GM18517 (cell line): ENCODE measurements at regions not wholly inside any gene's neighbourhood (a gene's known extent, or its start where the extent isn't known, plus 50 kb on each side); places are given as distances from the start of the nearest gene placed in this dataset.
A peak's percentile ranks its signal among the peaks of the same experiment; 100 is the strongest.

Experiments
- ATAC-seq: cut with Tn5 transposase; IDR thresholded peaks from one replicate; pipeline ENCODE4 v1.9.1; 2021; ENCODE audit warnings: mild to moderate bottlenecking, moderate library complexity; ENCODE audit not compliant: unreplicated experiment

- ATAC-seq, result no peak
Observed at GRCh38 chr3:113051787-113052186, 61.0 kb downstream of the GTPBP8 start.

- ATAC-seq, result no peak
Observed at GRCh38 chr3:113053169-113053568, 62.4 kb downstream of the GTPBP8 start.

- ATAC-seq, result no peak
Observed at GRCh38 chr3:113054552-113054951, 63.8 kb downstream of the GTPBP8 start.

GRCh38 chr3:113055201-113055600 is 64.4 kb downstream of the GTPBP8 start:
- no peak for ATAC-seq

- ATAC-seq, result no peak
Observed at GRCh38 chr3:113055961-113056360, 65.2 kb downstream of the GTPBP8 start.

GRCh38 chr3:113057117-113057516 is 66.3 kb downstream of the GTPBP8 start:
- peak; percentile 94 for ATAC-seq

GRCh38 chr3:113058188-113058587 is 67.4 kb downstream of the GTPBP8 start:
- no peak for ATAC-seq

- no peak for ATAC-seq
Observed at GRCh38 chr3:113062705-113063104, 71.9 kb downstream of the GTPBP8 start.

GRCh38 chr3:113063126-113063894 is 72.5 kb downstream of the GTPBP8 start:
- no peak for ATAC-seq

GRCh38 chr3:113064183-113064582 is 73.4 kb downstream of the GTPBP8 start:
- no peak for ATAC-seq

GRCh38 chr3:113065336-113065735 is 74.6 kb downstream of the GTPBP8 start:
- ATAC-seq, result no peak

- ATAC-seq, result no peak
Observed at GRCh38 chr3:113070072-113070640, 79.4 kb downstream of the GTPBP8 start.

GRCh38 chr3:113070681-113071113 is 79.9 kb downstream of the GTPBP8 start:
- ATAC-seq, result peak; percentile 100

GRCh38 chr3:113075588-113075987 is 84.8 kb downstream of the GTPBP8 start:
- no peak for ATAC-seq

- peak; percentile 94 for ATAC-seq
Observed at GRCh38 chr3:113079218-113079961, 88.6 kb downstream of the GTPBP8 start.

GRCh38 chr3:113084777-113085176 is 94.0 kb downstream of the GTPBP8 start:
- ATAC-seq, result no peak

- ATAC-seq, result no peak
Observed at GRCh38 chr3:113086560-113087461, 96.0 kb downstream of the GTPBP8 start.

GRCh38 chr3:113088616-113089015 is 97.8 kb downstream of the GTPBP8 start:
- no peak for ATAC-seq

- ATAC-seq, result no peak
Observed at GRCh38 chr3:113091417-113091816, 100.6 kb downstream of the GTPBP8 start.

GRCh38 chr3:113092746-113093145 is 102.0 kb downstream of the GTPBP8 start:
- no peak for ATAC-seq
